ENCODE measurements at regions not wholly inside any gene's neighbourhood (a gene's known extent, or its start where the extent isn't known, plus 50 kb on each side); places are given as distances from the start of the nearest gene placed in this dataset.

DNA sequence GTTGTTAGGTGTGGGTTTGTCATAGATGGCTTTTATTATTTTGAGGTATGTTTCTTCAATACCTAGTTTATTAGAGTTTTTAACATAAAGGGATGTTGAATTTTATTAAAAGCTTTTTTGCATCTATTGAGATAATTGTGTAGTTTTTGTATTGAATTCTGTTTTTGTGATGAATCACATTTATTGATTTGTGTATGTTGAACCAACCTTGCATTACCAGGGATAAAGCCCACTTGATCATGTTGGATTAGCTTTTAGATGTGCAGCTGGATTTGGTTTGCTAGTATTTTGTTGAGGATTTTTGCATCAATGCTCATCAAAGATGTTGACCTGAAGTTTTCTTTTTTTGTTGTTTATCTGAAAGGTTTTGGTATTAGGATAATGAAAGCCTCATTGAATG, 328.2 kb downstream of the ADCYAP1 start:
- intact Hi-C loops (cut with DNase I; ENCODE audit: low total_unique reads), result no loop called here
- Histone ChIP-seq H3K4me1 (no peaks in the 10 kb centered on the region), H3K4me3 (no peak overlapping the region), H3K9me3 (peaks cover 0 to 42% of the 10 kb centered on the region in 2 donors), H3K27ac (no peak overlapping the region), H3K27me3 (no peaks in the 10 kb centered on the region), H3K36me3 (no peaks in the 10 kb centered on the region)
- TF ChIP-seq POLR2A (IDR thresholded peaks at IDR 0.05), result no peak
- no peak for TF ChIP-seq POLR2AphosphoS5 (IDR thresholded peaks at IDR 0.05)
- TF ChIP-seq, protein P1, sequence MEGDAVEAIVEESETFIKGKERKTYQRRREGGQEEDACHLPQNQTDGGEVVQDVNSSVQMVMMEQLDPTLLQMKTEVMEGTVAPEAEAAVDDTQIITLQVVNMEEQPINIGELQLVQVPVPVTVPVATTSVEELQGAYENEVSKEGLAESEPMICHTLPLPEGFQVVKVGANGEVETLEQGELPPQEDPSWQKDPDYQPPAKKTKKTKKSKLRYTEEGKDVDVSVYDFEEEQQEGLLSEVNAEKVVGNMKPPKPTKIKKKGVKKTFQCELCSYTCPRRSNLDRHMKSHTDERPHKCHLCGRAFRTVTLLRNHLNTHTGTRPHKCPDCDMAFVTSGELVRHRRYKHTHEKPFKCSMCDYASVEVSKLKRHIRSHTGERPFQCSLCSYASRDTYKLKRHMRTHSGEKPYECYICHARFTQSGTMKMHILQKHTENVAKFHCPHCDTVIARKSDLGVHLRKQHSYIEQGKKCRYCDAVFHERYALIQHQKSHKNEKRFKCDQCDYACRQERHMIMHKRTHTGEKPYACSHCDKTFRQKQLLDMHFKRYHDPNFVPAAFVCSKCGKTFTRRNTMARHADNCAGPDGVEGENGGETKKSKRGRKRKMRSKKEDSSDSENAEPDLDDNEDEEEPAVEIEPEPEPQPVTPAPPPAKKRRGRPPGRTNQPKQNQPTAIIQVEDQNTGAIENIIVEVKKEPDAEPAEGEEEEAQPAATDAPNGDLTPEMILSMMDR (IDR thresholded peaks at IDR 0.05), result no peak
- no peak for DNase-seq (ENCODE audit: low spot score in 2 of 2)

DNA sequence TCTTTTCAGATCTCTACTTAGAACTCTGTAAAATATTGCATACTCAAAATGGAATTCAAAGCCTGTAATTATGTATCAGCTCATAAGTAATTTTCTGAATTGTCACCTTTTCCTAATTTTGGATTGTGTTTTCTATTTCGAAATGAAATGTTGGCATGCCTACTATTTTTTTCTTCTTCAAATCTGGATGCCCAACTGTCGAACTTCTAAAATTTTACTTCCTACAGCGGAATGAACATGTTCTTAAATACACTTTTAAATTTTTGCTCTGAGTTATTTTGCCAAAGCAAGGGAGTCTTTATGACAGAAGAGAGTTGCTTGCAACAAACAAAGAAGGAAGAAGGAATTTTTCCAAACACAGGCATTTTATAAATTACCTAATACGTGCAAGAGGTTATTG, 336.0 kb downstream of the ADCYAP1 start:
- TF ChIP-seq, protein P1 (IDR thresholded peaks at IDR 0.05), result no peak
- no peak for TF ChIP-seq POLR2A (IDR thresholded peaks at IDR 0.05)
- TF ChIP-seq POLR2AphosphoS5 (IDR thresholded peaks at IDR 0.05), result no peak
- H3K9me3 ChIP-seq, result peaks cover 0 to 3% of the 10 kb centered on the region in 2 donors
- H3K27ac ChIP-seq, result no peak overlapping the region
- no peak overlapping the region for H3K4me3 ChIP-seq
- intact Hi-C loops (cut with DNase I; ENCODE audit: low total_unique reads), result no loop called here
- H3K27me3 ChIP-seq, result no peaks in the 10 kb centered on the region
- H3K36me3 ChIP-seq, result no peaks in the 10 kb centered on the region
- no peaks in the 10 kb centered on the region for H3K4me1 ChIP-seq
- no peak for DNase-seq (ENCODE audit: low spot score in 2 of 2)

DNA sequence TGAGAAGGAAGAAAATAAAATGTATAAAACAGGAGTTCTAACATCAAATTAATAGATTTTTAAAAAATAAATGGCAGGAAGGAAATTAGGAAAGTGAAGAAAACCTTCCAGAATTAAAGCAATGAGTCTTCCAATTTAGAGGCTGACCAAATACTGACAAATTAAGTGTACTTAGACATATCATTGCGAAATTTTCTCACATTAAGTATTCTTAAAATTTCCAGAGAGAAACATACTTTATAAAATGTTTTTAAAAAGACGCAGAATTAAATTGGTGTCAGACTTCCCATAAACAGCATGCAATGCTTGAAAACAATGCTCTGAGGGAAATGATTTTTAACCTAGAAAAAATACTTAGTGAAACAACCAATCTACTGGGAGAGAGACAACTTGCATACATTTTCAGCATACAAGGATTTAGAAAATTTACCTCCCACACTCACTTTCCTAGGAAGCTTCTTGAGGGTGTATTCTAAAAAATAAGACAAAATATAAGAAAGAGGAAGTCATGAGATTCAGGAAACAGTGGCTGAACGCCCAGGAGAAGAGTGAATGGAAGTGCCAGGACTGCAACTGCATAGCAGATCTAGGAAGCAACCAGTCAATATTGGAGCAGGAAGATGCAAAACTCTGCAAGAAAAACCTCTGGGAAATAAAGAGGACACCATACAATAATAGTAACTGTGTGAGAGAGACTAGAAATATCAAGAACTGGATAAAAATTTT, 339.9 kb downstream of the ADCYAP1 start:
- DNase-seq (ENCODE audit: low spot score in 2 of 2), result no peak
- Histone ChIP-seq H3K36me3 (no peaks in the 10 kb centered on the region), H3K4me1 (no peaks in the 10 kb centered on the region), H3K4me3 (no peak overlapping the region), H3K27me3 (no peaks in the 10 kb centered on the region), H3K27ac (no peak overlapping the region), H3K9me3 (no peaks in the 10 kb centered on the region)
- no peak for TF ChIP-seq POLR2A (IDR thresholded peaks at IDR 0.05)
- no peak for TF ChIP-seq POLR2AphosphoS5 (IDR thresholded peaks at IDR 0.05)
- TF ChIP-seq, protein P1 (IDR thresholded peaks at IDR 0.05), result no peak
- intact Hi-C loops (cut with DNase I; ENCODE audit: low total_unique reads), result no loop called here

DNA sequence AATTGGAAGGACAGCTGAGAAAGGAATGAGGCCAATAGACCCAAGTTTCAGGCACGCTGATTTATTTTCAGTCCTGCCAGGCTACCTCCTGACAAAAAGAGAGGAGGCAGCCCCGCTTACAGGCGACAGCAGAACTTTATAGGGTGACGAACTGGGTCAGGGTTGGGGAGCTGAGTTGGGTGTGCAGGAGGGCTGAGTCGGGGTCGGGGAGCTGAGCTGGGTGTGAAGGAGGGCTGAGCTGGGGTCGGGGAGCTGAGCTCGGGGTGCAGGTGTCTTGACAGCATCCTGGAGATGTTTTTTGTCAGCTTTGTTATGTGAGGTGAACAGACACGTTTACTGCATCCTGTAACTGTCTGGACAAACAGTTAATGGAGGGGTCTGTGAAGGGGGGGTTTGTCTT, 342.2 kb downstream of the ADCYAP1 start:
- DNase-seq (ENCODE audit: low spot score in 2 of 2), result no peak
- TF ChIP-seq, protein P1 (IDR thresholded peaks at IDR 0.05), result no peak
- no peak for TF ChIP-seq POLR2AphosphoS5 (IDR thresholded peaks at IDR 0.05)
- H3K27me3 ChIP-seq, result no peaks in the 10 kb centered on the region
- H3K4me3 ChIP-seq, result no peak overlapping the region
- intact Hi-C loops (cut with DNase I; ENCODE audit: low total_unique reads), result no loop called here
- H3K36me3 ChIP-seq, result no peaks in the 10 kb centered on the region
- H3K27ac ChIP-seq, result no peak overlapping the region
- H3K4me1 ChIP-seq, result no peaks in the 10 kb centered on the region
- H3K9me3 ChIP-seq, result no peaks in the 10 kb centered on the region

DNA sequence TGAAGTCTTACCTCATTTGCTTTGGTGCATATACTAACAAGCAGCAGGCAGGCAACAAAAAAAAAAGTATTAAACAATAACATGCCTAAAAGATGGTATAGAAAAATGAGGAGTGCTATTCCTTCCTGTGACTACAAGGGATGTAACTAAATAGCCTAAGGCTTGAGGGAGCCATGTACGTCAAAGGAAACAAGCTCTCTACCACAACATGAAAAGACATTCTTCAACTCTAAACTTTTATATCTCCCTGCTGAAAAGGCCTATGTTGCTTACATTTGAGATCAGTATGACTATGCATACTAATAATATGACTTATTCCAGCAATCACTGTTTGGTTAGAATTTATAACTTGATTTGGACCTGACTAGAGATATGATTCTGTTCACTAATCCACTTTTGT, 347.9 kb downstream of the ADCYAP1 start:
- Histone ChIP-seq H3K9me3 (peaks cover 0 to 4% of the 10 kb centered on the region in 2 donors), H3K36me3 (no peaks in the 10 kb centered on the region), H3K4me3 (no peak overlapping the region), H3K27me3 (no peaks in the 10 kb centered on the region), H3K27ac (no peak overlapping the region), H3K4me1 (no peaks in the 10 kb centered on the region)
- intact Hi-C loops (cut with DNase I; ENCODE audit: low total_unique reads), result no loop called here
- DNase-seq (ENCODE audit: low spot score in 2 of 2), result no peak
- TF ChIP-seq POLR2AphosphoS5 (IDR thresholded peaks at IDR 0.05), result no peak
- TF ChIP-seq, protein P1 (IDR thresholded peaks at IDR 0.05), result no peak
- no peak for TF ChIP-seq POLR2A (IDR thresholded peaks at IDR 0.05)

Data from breast epithelium (tissue), 4 donors.